COLO668 (cell line): ENCODE measurements at regions not wholly inside any gene's neighbourhood (a gene's known extent, or its start where the extent isn't known, plus 50 kb on each side); places are given as distances from the start of the nearest gene placed in this dataset.

ENCODE experiments used
- DNase-seq: peaks from one replicate; lab custom pipeline; 2025; ENCODE audit not compliant: unreplicated experiment; lab: John Stamatoyannopoulos, UW

- no peak for DNase-seq
Observed at GRCh38 chr14:82510007-82510406, 976.4 kb upstream of the SEL1L start.

DNA sequence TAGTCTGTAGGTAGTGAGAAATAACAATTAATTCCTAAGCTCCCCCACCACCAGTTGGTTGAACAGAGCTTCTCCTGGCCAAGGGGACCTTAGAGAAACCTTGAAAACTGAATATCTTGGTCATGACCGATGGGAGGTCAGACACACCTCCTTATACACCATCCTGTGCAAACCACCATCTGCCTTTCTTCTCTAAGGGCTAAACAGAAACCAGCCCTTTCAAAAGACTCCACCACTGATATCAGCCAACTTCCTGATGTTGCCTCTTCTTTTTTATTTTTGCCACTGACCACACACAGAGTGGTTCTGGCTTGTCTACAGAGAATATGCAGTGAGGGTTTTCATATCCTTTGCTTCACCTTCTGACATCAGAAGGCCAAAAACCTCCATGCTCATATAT lies 977.7 kb upstream of the SEL1L start:
- no peak for DNase-seq

DNA sequence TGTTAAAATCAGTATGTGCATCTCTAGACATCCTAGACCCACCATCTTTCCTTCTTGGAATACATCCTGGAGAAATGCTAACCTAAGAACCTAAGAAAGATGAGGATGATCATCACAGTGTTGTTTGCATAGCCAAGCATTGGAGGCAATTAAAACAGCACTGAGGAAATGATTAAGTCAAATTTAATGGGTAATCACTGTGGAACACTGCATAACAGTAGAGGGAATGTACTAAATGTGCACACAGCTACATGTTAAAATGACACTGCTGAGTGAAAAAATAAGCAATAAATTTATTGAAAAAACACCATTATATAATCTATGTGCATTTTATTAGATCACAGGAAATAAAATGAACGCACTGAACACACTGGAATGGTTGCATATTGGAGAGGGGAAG lies 987.1 kb upstream of the SEL1L start:
- no peak for DNase-seq

- no peak for DNase-seq
Observed at GRCh38 chr14:82521191-82521590, 987.5 kb upstream of the SEL1L start.

GRCh38 chr14:82528016-82528415 lies 994.4 kb upstream of the SEL1L start:
- DNase-seq = peak; percentile 29

- no peak for DNase-seq
Observed at GRCh38 chr14:82533351-82533750, 999.7 kb upstream of the SEL1L start.

DNA sequence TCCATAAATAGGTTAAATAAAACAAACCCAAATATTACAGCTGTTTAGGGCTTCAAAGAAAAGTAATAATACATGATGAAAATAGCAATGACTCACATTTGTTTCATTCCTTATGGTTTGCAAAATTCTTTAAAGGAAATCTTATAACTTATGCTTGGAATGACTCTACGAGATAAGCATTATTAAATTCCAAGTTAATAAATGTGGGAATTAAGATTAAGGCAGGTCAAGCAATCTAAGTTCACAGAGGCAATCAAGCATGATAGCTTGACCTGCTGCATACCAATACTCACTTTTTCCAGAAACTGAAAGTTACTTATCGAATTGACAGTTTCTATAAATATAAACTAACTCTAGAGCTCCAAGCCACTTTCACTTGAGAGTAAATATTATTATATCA lies 1002.9 kb upstream of the SEL1L start:
- DNase-seq = no peak

DNA sequence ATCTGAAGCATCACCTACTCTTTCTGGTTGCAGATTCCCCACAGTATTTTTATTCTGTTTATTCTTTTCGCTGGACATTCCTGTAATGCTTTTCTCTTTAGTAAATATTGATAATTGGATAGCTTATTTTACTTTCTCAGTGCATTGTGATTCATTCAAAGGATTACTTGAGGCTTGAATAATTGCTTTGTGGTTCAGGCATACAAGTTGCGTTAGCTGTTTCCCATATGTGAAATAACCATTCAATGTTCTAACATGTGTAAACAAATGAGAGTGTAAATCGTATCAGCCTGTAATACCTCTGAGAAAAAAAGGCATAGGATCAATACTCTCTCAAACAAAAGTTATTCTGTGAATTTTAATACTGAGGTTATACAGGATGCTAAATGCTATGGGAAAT lies 1004.2 kb upstream of the SEL1L start:
- DNase-seq = no peak

GRCh38 chr14:82546401-82546800 lies 1012.7 kb upstream of the SEL1L start:
- DNase-seq = no peak

DNA sequence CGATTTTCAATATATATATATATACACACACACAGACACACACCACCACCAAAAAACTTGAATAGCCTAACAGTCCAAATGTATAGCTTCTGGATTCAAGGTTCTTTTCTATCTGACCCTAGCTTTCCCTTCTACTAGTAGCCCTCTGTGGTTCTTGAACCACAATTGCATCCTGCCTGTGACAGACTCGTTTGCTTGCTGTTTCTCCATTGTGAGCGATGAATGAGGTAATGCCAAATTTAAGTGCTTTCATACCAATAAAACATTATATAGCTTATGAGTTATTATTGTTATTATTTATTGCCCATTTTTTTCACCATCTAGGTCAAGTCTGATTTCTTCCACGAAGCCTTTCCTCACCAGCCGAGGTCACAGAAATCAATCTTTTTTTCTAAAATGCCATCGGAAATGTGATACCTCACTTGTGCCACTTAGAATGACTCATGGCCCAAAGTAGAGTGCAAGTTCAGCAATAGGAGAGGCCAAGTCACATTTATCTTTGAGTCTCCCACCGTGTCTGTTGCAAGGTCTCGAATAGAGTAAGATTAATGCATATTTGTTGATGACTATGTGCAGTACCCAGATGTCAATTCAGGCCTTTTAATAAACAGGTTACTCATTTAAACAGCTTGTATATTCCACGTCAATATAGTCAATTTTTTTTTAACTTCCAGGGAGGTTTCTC lies 1015.8 kb upstream of the SEL1L start:
- no peak for DNase-seq

GRCh38 chr14:82562881-82563280 lies 1029.2 kb upstream of the SEL1L start:
- no peak for DNase-seq

DNA sequence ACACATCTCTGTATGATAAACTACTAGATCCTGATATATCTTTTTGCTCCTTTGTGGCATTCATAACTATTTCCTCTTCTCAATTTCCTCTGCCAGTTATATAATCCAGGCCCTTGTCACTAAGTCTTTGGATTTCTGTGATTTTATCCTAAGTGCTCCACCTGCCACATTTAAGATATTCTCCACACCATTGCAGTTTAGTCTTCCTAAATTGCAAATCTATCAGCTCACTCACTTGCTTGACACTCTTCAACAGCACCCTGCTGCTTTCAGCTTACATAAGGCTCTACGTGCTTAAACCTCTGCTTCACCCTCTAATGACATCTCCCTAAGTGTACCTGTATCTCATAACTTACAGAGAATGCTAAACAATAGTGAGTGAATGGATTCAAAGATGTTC lies 1032.2 kb upstream of the SEL1L start:
- DNase-seq = no peak

DNA sequence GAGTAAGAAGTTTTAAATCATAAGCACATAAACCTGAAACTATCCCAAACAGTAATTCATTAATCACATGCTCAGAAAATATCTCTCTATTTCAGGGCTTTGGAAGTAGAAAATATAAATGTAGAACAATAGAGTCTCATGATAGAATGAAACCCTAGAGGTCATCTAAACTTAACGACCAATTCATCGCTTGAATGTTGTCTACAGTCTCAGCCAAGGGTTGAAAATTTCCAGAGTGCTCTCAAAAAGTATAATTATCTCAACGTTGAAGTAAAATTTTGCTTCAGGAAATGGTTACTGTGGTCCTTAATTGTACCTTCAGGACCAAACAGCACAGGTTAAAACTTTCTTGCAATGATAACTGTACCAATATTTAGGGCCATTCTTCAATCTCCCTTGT lies 1053.6 kb upstream of the SEL1L start:
- DNase-seq = no peak

- DNase-seq = no peak
Observed at GRCh38 chr14:82595466-82595865, 1061.8 kb upstream of the SEL1L start.

- no peak for DNase-seq
Observed at GRCh38 chr14:82602794-82603193, 1069.1 kb upstream of the SEL1L start.

DNA sequence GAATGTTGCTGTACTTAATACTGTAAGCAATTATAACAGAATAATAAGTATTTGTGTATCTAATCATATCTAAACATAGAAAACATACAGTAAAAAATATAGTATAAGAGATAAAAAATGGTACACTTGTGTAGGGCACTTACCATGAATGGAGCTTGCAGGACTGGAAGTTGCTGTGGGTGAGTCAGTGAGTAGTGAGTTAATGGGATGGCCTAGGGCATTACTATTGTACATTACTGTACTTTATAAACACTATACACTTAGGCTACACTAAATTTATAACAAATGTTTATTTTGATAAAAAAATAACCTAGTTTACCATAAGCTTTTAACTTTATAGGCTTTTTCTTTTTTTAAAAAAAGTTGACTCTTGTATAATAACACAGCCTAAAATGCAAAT lies 1071.2 kb upstream of the SEL1L start:
- no peak for DNase-seq

- DNase-seq = no peak
Observed at GRCh38 chr14:82621881-82622450, 1088.3 kb upstream of the SEL1L start.

- no peak for DNase-seq
Observed at GRCh38 chr14:82626156-82627066, 1092.8 kb upstream of the SEL1L start.

- DNase-seq = no peak
Observed at GRCh38 chr14:82635915-82636314, 1102.3 kb upstream of the SEL1L start.

GRCh38 chr14:82636426-82636825 lies 1102.8 kb upstream of the SEL1L start:
- DNase-seq = no peak

GRCh38 chr14:82641050-82641540 lies 1107.4 kb upstream of the SEL1L start:
- no peak for DNase-seq

GRCh38 chr14:82642425-82642824 lies 1108.8 kb upstream of the SEL1L start:
- peak; percentile 83 for DNase-seq
